ENCODE measurements at regions not wholly inside any gene's neighbourhood (a gene's known extent, or its start where the extent isn't known, plus 50 kb on each side); places are given as distances from the start of the nearest gene placed in this dataset.
"Not testable (repeated sequence)": the region's sequence is repeated elsewhere in the genome, so short reads cannot be mapped to it uniquely, and the experiment has no call there.

DNA sequence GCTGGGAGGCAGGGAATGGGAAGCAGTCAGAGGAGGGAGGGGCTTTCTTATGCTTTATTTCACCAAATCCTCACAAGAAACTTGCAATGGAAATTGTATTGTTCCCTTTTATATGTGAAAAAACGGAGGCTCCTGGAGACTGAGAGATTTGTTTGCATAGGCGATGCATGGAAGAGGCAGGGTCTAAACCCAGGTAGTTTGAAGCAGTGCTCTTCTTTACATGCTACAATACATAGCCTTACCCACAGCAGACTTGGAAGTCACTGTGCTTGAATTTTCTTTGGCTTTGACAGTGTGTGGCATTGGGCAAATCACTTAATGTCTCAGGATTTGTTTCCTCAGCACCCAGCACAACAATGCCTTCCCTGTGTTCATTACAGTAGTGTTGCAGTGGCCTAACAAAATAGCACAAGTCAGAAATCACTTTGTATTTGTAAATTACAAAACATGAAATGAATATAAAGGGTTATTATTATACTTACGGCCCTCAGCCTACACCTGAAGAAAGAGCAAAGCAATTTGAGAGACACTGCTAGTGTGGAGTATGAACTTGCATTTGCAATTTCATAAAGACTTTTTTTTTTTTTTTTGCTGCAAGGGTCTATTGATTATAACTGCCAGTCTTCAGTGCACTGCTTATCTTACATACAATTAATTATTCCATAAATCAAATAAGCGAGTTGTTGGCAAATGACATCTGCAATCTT is 646.4 kb upstream of the KCNMB2 start:
- DNase-seq: no peak

GRCh38 chr3:177890359-177890683 is 645.9 kb upstream of the KCNMB2 start:
- no peak for DNase-seq

DNA sequence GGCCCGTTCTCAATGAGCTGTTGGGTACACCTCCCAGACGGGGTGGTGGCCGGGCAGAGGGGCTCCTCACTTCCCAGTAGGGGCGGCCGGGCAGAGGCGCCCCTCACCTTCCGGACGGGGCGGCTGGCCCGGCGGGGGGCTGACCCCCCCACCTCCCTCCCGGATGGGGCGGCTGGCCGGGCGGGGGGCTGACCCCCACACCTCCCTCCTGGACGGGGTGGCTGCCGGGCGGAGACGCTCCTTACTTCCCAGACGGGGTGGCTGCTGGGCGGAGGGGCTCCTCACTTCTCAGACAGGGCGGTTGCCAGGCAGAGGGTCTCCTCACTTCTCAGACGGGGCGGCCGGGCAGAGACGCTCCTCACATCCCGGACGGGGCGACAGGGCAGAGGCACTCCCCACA is 644.7 kb upstream of the KCNMB2 start:
- not testable (repeated sequence) for DNase-seq

DNA sequence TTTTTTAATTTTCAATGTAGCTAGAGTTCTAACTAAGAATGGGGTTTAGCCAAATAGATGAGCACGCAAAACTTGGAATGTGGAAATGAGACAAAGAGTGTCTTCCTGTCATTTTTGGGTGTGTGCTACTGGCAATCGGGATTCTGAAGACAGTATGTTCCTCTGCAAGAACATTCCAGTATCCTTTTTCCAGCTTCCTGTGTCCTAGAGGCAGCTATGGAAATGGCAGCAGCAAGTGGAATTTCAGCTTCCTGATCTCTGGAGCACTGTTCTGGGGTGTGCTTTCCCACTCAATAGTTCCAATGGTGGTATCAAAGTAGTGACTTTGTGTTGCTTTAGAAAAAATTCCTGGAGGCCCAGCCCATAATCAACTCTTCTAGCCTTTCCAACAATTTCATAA is 642.9 kb upstream of the KCNMB2 start:
- DNase-seq: no peak

- DNase-seq: no peak
These were observed 642.0 kb upstream of the KCNMB2 start for GRCh38 chr3:177894081-177894728.

- no peak for DNase-seq
These were observed 638.1 kb upstream of the KCNMB2 start for GRCh38 chr3:177898185-177898584.

- no peak for DNase-seq
These were observed 636.8 kb upstream of the KCNMB2 start for GRCh38 chr3:177899275-177900067.

GRCh38 chr3:177902876-177903275 is 633.4 kb upstream of the KCNMB2 start:
- no peak for DNase-seq

DNA sequence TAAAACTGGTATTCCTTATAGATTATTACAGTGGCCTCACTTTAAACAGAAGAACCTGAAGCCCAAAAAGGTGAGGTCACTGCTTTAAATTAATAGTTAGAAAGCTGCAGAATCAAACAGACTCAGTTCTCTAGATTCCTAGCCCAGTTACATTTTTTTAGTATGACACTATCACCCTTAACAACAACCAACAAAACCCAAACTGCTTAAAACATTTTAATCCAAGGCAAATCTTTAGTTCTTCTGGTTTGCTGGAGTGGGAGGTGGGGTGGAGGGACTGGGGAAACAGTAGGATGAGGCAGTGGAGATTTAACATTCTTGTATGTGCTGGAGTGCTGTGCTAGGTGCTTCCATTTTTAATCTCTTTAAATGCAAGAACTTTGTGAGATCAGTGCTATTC is 631.6 kb upstream of the KCNMB2 start:
- DNase-seq: no peak

- DNase-seq: no peak
These were observed 630.8 kb upstream of the KCNMB2 start for GRCh38 chr3:177905173-177906125.

DNA sequence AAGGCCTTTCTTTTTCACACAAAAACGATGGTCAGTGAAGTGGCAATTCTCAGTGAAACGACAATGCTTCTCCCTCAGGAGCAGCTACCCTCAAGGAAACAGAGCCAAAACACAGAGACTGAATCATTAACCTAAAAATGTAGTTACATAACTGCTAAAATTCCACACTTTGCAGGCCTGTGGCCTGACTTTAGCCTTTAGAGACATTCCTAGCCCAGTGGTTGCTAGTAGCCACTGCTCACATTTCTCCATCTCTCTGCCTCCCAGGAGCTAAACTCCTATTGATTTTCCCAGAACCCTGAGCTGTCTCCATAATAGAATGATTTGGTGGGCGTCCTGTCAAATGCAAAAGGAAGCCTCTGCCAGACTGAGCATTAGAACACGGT is 630.1 kb upstream of the KCNMB2 start:
- no peak for DNase-seq

DNA sequence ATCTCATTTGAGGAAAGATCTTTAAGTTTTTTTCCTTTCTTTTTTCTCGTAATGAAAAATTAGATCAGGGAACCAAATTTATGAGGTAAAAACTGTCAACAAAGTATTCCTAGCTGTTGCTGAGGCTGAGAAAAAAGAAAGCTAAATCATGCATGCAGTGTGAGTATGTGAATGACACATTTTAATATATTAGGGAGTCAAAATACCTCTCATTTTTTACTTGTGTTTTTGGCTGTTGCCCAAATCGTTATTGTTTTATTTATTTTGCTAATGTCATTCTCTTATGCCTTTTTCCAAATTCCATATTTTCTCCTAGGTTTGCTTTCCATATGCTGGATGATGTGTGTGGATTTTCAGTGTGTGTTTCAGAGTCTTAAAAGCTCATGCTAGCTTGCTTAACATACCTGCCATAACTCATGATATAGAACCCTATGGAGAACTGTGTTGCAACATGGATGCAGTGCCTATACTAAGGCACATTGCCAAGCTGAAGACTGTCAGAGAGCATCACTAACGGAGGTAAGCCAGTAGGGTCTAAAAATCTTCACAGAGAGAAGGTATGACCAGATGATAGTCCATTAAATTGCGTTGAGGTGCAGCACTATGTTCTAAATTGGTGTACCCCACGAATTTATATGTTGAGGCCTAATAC is 629.5 kb upstream of the KCNMB2 start:
- DNase-seq: no peak

GRCh38 chr3:177909530-177909929 is 626.7 kb upstream of the KCNMB2 start:
- not testable (repeated sequence) for DNase-seq

DNA sequence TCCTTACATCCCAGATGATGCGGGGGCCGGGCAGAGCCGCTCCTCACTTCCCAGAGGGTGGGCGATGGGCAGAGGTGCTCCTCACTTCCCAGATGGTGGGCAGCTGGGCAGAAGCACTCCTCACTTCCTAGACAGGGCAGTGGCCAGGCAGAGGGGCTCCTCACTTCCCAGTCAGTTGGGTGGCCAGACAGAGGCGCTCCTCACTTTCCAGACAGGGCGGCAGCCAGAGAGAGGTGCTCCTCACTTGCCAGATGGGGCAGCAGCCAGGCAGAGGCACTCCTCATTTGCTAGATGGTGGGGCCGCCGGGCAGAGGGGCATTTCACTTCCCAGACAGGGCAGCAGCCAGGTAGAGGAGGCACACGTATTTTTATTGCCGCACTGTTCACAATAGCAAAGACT is 622.0 kb upstream of the KCNMB2 start:
- DNase-seq: no peak

GRCh38 chr3:177916461-177916860 is 619.8 kb upstream of the KCNMB2 start:
- no peak for DNase-seq

- no peak for DNase-seq
These were observed 618.9 kb upstream of the KCNMB2 start for GRCh38 chr3:177917234-177917861.

GRCh38 chr3:177921153-177921552 is 615.1 kb upstream of the KCNMB2 start:
- DNase-seq: no peak

DNA sequence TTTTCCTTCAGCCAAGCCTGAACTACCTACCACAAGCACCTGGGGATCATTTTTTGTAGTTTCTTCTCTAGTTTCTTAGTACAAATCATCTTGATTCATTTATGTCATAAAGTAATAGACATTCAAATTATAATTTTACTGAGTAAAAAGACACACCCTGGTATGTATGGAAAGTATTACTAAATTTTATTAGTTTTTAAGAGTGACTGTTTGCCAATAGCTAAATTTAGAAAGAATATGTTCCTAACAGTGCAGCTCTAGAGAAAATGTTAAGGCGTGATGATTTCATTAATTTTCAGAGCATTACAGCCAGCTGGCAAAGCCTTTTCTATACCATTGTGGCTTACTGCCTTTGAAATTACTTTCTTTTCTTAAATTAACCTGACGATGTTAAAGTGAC is 612.0 kb upstream of the KCNMB2 start:
- DNase-seq: no peak

GRCh38 chr3:177928172-177928873 is 607.9 kb upstream of the KCNMB2 start:
- DNase-seq: no peak

- no peak for DNase-seq
These were observed 606.9 kb upstream of the KCNMB2 start for GRCh38 chr3:177929310-177929709.

GRCh38 chr3:177930771-177931170 is 605.5 kb upstream of the KCNMB2 start:
- DNase-seq: no peak
